ENCODE measurements at regions not wholly inside any gene's neighbourhood (a gene's known extent, or its start where the extent isn't known, plus 50 kb on each side); places are given as distances from the start of the nearest gene placed in this dataset.

GRCh38 chr15:47991357-47991756, 129.4 kb upstream of the SLC24A5 start:
- no peak overlapping the region for H3K27ac ChIP-seq
- H3K27me3 ChIP-seq = no peaks in the 10 kb centered on the region
- H3K9me3 ChIP-seq (ENCODE audit: low read depth) = no peaks in the 10 kb centered on the region
- H3K36me3 ChIP-seq = no peaks in the 10 kb centered on the region
- peaks cover 9% of the 10 kb centered on the region for H3K4me1 ChIP-seq (ENCODE audit: low read depth)
- H3K4me3 ChIP-seq = no peak overlapping the region
- no peak for TF ChIP-seq CTCF (IDR thresholded peaks at IDR 0.05; ENCODE audit: low read depth, low read length)
- peak in 1 of 2 donors; percentile 26 for DNase-seq (ENCODE audit: low read depth in 1 of 2, low spot score in 1 of 2)

GRCh38 chr15:47993051-47993450, 127.7 kb upstream of the SLC24A5 start:
- DNase-seq (ENCODE audit: low read depth in 1 of 2, low spot score in 1 of 2) = no peak
- Histone ChIP-seq H3K27ac (no peak overlapping the region), H3K4me3 (no peak overlapping the region), H3K27me3 (no peaks in the 10 kb centered on the region), H3K9me3 (ENCODE audit: low read depth) (no peaks in the 10 kb centered on the region), H3K36me3 (no peaks in the 10 kb centered on the region), H3K4me1 (ENCODE audit: low read depth) (peaks cover 10% of the 10 kb centered on the region)
- no peak for TF ChIP-seq CTCF (IDR thresholded peaks at IDR 0.05; ENCODE audit: low read depth, low read length)

GRCh38 chr15:47997195-47998080, 123.4 kb upstream of the SLC24A5 start:
- Histone ChIP-seq H3K9me3 (ENCODE audit: low read depth) (no peaks in the 10 kb centered on the region), H3K4me1 (ENCODE audit: low read depth) (peaks cover 20% of the 10 kb centered on the region), H3K36me3 (no peaks in the 10 kb centered on the region), H3K27me3 (no peaks in the 10 kb centered on the region), H3K27ac (no peak overlapping the region), H3K4me3 (no peak overlapping the region)
- no peak for TF ChIP-seq CTCF (IDR thresholded peaks at IDR 0.05; ENCODE audit: low read depth, low read length)
- DNase-seq (ENCODE audit: low read depth in 1 of 2, low spot score in 1 of 2) = peak in 1 of 2 donors; percentile 21

- TF ChIP-seq CTCF (IDR thresholded peaks at IDR 0.05; ENCODE audit: low read depth, low read length) = no peak
- Histone ChIP-seq H3K9me3 (ENCODE audit: low read depth) (no peaks in the 10 kb centered on the region), H3K4me3 (no peak overlapping the region), H3K4me1 (ENCODE audit: low read depth) (peaks cover 20% of the 10 kb centered on the region), H3K27me3 (no peaks in the 10 kb centered on the region), H3K36me3 (no peaks in the 10 kb centered on the region), H3K27ac (no peak overlapping the region)
- no peak for DNase-seq (ENCODE audit: low read depth in 1 of 2, low spot score in 1 of 2)
Measured at GRCh38 chr15:47998619-47999019, 122.2 kb upstream of the SLC24A5 start.

GRCh38 chr15:48001393-48002039, 119.3 kb upstream of the SLC24A5 start:
- Histone ChIP-seq H3K4me3 (no peak overlapping the region), H3K27me3 (no peaks in the 10 kb centered on the region), H3K9me3 (ENCODE audit: low read depth) (no peaks in the 10 kb centered on the region), H3K4me1 (ENCODE audit: low read depth) (peaks cover 20% of the 10 kb centered on the region), H3K36me3 (no peaks in the 10 kb centered on the region), H3K27ac (no peak overlapping the region)
- no peak for DNase-seq (ENCODE audit: low read depth in 1 of 2, low spot score in 1 of 2)
- no peak for TF ChIP-seq CTCF (IDR thresholded peaks at IDR 0.05; ENCODE audit: low read depth, low read length)
